ENCODE measurements at regions not wholly inside any gene's neighbourhood (a gene's known extent, or its start where the extent isn't known, plus 50 kb on each side); places are given as distances from the start of the nearest gene placed in this dataset.

DNA sequence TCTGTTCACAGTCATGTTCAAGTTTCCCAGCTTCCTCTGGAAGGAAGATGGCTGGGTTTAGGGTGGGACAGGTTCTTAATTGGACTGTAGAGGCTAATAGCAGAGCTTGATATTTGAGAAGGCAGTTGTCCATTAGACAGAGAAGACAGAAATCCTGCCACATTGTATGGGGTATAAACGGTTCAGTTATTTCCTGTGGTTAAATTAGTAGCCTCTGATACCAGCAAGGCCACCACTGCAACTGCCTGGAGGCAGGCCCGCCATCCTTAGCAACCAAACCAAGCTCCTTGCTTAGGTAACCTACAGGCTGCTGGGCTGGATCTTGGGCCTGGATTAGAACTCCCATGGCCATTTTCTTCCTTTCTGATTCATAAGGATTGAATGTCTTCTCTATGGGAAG is 1367.0 kb downstream of the PCDH7 start:
- Mint-ChIP-seq H3K4me1 (no peaks in the 10 kb centered on the region), H3K9me3 (no peaks in the 10 kb centered on the region), H3K36me3 (no peaks in the 10 kb centered on the region), H3K27ac (no peak overlapping the region), H3K4me3 (no peak overlapping the region), H3K27me3 (no peaks in the 10 kb centered on the region)

DNA sequence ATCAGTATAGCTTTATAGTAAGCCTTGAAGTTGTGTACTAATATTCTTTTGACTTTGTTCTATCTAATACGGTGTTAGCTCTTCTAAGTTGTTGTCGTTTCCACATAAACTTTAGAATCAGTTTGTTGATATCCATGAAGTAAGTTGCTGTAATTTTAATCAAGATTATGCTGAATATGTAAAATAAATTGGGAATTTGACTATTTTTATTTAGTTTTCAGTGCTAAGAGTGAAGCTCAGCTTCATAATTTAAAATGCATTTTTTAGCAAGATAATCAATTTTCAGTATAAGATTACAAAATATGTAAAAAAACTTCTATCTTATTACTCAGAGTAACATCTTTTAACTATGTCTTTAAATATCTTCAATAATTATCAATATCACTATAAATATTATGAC is 1374.8 kb downstream of the PCDH7 start:
- H3K27ac Mint-ChIP-seq, result no peak overlapping the region
- no peaks in the 10 kb centered on the region for H3K27me3 Mint-ChIP-seq
- no peak overlapping the region for H3K4me3 Mint-ChIP-seq

DNA sequence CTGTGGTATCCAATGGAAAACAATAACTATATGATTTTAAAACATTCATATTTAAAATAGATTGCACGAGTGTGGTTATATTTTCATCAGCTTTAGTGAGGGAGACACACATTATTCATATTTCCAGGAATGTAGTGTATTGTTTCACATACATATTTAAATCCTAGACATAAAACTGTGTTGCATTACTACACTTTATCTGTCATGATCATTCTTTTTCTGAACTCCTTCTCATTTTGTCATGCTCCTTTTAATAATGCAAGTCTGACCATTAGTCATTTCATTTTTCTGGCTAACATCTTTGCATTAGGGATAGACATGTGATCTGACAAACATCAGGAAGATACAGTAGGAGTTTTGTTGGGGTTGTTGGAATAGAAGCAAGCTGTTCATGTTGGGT is 1382.7 kb downstream of the PCDH7 start:
- Mint-ChIP-seq H3K27me3 (no peaks in the 10 kb centered on the region), H3K4me3 (no peak overlapping the region), H3K27ac (no peak overlapping the region), H3K4me1 (no peaks in the 10 kb centered on the region), H3K9me3 (peaks cover 10% of the 10 kb centered on the region), H3K36me3 (no peaks in the 10 kb centered on the region)

More for the DNA sequence above, 1374.8 kb downstream of the PCDH7 start:
- no peaks in the 10 kb centered on the region for H3K36me3 Mint-ChIP-seq
- no peaks in the 10 kb centered on the region for H3K4me1 Mint-ChIP-seq
- H3K9me3 Mint-ChIP-seq, result peaks cover 11% of the 10 kb centered on the region

DNA sequence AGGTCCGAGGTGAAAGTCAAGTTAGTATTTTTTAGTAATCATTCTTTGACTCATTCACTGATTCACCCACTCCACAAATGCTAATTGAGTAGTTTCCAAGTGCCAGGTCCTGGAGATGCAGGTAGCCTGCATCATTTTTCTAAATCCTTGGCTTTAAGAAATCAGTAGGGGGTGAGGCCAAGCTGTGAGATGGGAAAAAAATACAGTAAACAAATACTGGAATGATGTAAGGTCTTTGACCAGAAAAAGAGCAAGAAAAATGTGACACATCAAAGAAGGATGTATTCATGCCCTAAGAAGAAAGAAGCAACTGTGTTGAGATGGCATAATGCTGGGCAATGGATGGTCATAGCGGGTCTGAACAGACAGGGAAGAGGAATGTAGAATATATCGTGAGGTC is 1386.6 kb downstream of the PCDH7 start:
- peaks cover 16% of the 10 kb centered on the region for H3K9me3 Mint-ChIP-seq
- no peak overlapping the region for H3K4me3 Mint-ChIP-seq
- no peaks in the 10 kb centered on the region for H3K27me3 Mint-ChIP-seq
- no peak overlapping the region for H3K27ac Mint-ChIP-seq
- no peaks in the 10 kb centered on the region for H3K4me1 Mint-ChIP-seq
- no peaks in the 10 kb centered on the region for H3K36me3 Mint-ChIP-seq

DNA sequence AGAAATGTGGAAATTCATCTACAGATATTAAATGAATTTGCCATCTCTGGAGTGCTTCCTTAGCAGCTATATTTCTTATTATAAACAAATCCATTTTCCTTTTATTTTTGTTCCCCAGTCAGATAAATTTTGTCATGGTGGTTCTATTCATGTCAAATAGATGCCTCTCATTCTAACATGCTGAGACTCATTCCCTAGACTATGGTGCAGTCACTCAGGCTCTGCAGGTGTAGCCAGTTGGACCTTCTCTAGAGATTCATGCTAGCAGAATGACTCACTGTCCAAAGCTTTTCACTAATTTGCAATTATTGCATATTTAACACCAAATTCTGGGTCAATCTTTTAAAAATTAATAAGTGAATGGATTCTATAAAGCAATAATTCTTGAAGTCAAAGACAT is 1392.7 kb downstream of the PCDH7 start:
- H3K9me3 Mint-ChIP-seq, result peaks cover 7% of the 10 kb centered on the region

DNA sequence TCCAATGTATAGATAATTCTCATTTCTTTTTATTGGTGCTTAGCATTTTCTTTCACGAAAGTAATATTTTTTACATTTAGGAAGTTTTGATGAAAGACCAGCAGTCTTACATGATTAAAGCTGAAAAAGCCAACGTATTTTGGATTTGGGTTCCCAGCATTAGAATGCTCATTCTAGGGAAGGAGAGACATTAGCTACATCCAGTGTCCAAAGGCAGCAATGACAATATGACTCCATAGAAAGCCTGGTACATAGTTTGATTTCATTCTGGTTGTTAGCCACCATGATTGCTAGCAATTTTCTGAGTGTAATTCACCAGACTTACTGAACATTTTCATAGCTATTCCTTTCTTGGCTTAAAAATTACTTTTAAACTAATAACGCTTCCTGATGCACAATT is 1397.5 kb downstream of the PCDH7 start:
- peaks cover 6% of the 10 kb centered on the region for H3K9me3 Mint-ChIP-seq
- H3K4me1 Mint-ChIP-seq, result no peaks in the 10 kb centered on the region
- H3K36me3 Mint-ChIP-seq, result no peaks in the 10 kb centered on the region
- no peaks in the 10 kb centered on the region for H3K27me3 Mint-ChIP-seq
- H3K4me3 Mint-ChIP-seq, result no peak overlapping the region
- no peak overlapping the region for H3K27ac Mint-ChIP-seq

More for the DNA sequence above, 1392.7 kb downstream of the PCDH7 start:
- Mint-ChIP-seq H3K27ac (no peak overlapping the region), H3K27me3 (no peaks in the 10 kb centered on the region), H3K36me3 (no peaks in the 10 kb centered on the region), H3K4me3 (no peak overlapping the region), H3K4me1 (no peaks in the 10 kb centered on the region)

DNA sequence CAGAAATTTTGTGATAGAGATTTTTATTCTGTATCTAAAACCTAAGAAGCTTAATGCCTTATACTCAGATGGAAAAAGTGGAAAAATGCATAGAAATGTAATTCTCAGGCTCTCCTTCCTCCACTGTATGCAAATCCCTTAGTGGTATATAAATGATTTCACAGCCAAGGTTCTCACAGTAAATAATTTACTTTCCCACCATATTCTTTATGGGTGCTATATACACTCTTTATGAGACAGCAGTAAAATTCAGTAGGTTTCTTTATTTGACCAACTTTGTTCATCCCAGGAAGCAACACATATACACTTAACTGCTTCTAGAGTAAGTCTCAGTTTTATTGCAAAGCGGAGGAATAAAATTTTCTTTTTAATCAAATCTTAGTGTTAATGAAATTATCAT is 1399.7 kb downstream of the PCDH7 start:
- H3K27ac Mint-ChIP-seq, result no peak overlapping the region
- no peaks in the 10 kb centered on the region for H3K36me3 Mint-ChIP-seq
- H3K27me3 Mint-ChIP-seq, result no peaks in the 10 kb centered on the region
- H3K4me3 Mint-ChIP-seq, result no peak overlapping the region
- peaks cover 15% of the 10 kb centered on the region for H3K9me3 Mint-ChIP-seq
- no peaks in the 10 kb centered on the region for H3K4me1 Mint-ChIP-seq

DNA sequence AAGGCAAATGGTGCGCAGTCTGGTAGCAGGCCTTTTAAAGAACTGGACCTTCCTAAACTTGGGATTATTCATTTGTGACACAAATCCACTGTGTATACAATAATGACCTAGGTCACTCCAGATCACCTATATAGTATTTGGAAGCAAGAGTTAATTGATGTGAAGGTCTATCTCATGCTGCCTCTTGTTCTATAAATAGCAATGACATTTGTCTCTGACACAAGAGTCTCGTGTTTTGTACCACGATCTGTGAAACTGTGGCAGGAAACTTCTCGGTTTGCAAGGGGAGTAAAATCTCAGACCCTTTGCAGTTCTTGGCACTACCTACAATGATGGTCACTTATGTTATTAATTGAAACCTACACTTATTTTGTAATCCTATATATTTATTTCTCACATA is 1408.4 kb downstream of the PCDH7 start:
- H3K27ac Mint-ChIP-seq, result no peak overlapping the region
- no peak overlapping the region for H3K4me3 Mint-ChIP-seq
- no peaks in the 10 kb centered on the region for H3K36me3 Mint-ChIP-seq
- H3K9me3 Mint-ChIP-seq, result peaks cover 5% of the 10 kb centered on the region
- H3K27me3 Mint-ChIP-seq, result no peaks in the 10 kb centered on the region
- H3K4me1 Mint-ChIP-seq, result no peaks in the 10 kb centered on the region

DNA sequence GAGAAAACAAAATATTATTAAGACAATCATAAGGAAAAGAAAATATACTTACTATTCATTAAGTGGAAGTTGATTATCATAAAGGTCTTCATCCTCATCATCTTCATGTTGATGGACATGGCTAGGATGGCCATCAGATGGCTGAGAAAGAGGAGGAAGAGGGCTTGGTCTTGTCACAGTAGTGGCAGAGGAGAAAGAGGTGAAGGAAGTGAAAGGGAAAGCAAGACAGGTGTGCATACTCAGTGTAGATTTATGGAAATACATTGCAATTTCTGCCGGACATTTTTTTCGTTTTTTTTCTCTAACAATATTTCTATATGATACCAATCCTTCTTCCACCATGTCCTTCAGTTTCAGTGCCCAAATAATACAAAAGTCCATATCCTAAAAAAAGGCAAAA is 1409.8 kb downstream of the PCDH7 start:
- no peak overlapping the region for H3K27ac Mint-ChIP-seq

DNA sequence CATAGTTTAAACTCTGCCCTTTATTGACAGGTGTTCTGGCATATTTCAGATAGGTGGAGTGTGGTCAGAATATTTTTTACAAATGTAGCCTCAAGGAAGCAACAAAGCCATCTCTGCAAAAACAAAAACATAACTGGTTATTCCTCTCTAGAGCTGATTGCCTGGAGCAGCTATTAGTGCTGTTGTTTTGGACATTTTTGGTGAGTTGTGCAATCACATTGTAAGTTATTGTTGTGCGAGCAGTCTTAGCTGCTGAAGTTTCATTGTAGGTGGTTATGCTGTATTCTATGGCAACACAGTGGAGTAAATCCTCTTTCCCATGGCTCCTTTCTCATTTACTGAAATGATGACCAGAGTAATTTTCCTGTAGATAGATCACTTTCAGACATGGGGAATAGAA is 1413.0 kb downstream of the PCDH7 start:
- H3K4me3 Mint-ChIP-seq, result no peak overlapping the region
- H3K4me1 Mint-ChIP-seq, result no peaks in the 10 kb centered on the region
- no peaks in the 10 kb centered on the region for H3K27me3 Mint-ChIP-seq
- no peak overlapping the region for H3K27ac Mint-ChIP-seq
- peaks cover 4% of the 10 kb centered on the region for H3K9me3 Mint-ChIP-seq
- H3K36me3 Mint-ChIP-seq, result no peaks in the 10 kb centered on the region

More for the DNA sequence above, 1409.8 kb downstream of the PCDH7 start:
- Mint-ChIP-seq H3K9me3 (peaks cover 4% of the 10 kb centered on the region), H3K36me3 (no peaks in the 10 kb centered on the region), H3K4me3 (no peak overlapping the region), H3K4me1 (no peaks in the 10 kb centered on the region), H3K27me3 (no peaks in the 10 kb centered on the region)

DNA sequence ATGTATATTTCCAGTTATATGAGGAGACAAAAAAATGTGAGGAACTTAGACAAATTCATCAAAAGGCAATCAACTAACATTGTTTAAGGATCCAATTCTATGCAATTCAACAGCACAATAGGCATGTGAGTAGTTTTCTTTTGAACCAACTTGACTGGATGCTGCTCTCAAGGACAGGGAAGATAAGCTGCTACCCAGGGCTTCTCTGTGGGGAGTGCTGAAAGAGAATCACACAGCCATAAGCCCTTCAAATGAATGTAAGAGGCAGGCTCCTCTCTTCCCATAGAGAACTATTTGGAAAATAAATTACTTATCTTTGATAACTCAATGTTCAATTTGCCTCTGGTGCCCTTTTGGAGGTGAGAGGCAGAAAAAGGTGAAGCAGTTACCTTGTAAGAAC is 1413.6 kb downstream of the PCDH7 start:
- Mint-ChIP-seq H3K4me3 (no peak overlapping the region), H3K4me1 (no peaks in the 10 kb centered on the region), H3K36me3 (no peaks in the 10 kb centered on the region), H3K9me3 (peaks cover 4% of the 10 kb centered on the region), H3K27ac (no peak overlapping the region), H3K27me3 (no peaks in the 10 kb centered on the region)

DNA sequence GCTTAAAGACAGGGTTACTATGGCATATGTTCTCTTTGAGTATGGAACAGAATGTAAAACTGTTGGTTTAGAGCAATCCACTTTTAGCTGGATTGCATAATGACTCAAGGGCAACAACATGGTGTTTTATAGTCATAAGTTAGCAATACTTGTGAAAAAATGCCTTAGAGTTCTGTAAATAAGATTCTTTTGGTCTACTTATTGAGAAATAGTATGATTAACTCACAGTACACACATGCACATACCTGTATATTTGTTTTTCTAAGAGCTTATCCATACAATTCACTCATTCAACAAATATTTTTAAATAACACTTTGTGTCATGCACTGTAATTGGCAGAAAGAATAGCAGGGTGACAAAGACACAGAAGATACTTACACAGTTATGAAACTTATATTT is 1415.5 kb downstream of the PCDH7 start:
- H3K9me3 Mint-ChIP-seq, result peaks cover 4% of the 10 kb centered on the region
- H3K36me3 Mint-ChIP-seq, result no peaks in the 10 kb centered on the region
- no peaks in the 10 kb centered on the region for H3K27me3 Mint-ChIP-seq
- no peak overlapping the region for H3K27ac Mint-ChIP-seq
- H3K4me3 Mint-ChIP-seq, result no peak overlapping the region
- no peaks in the 10 kb centered on the region for H3K4me1 Mint-ChIP-seq

DNA sequence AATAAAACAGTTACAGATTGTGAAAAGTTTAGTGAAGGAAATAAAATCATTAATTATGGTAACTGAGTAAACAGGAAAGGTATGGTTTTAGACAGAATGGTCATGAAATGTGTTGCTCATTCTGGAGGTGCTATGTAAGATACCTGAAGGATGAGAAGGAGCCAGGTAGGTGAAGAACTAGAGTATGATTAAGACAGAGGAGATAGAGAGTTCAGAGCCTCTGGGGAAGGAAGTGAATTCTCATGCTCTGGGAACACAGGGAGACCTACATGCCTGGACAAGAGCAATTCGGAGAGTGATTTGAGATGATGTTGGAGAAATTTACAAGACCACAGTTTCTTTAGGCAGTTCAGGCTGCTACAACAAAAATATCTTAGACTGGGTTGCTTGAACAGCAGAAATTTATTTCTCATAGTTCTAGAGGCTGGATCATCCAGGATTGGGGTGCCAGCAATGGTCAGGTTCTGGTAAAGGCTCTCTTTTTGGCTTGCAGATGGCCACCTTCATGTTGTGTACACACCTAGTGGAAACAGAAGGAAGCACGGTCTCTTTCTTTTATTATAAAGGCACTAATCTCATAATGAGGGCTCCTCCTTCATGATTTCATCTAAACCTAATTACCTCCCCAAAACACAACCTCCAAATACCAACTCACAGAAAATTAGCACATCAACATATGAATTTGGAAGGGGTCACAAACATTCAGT is 1416.1 kb downstream of the PCDH7 start:
- Mint-ChIP-seq H3K9me3 (peaks cover 3% of the 10 kb centered on the region), H3K4me3 (no peak overlapping the region), H3K27me3 (no peaks in the 10 kb centered on the region), H3K27ac (no peak overlapping the region), H3K4me1 (no peaks in the 10 kb centered on the region), H3K36me3 (no peaks in the 10 kb centered on the region)

DNA sequence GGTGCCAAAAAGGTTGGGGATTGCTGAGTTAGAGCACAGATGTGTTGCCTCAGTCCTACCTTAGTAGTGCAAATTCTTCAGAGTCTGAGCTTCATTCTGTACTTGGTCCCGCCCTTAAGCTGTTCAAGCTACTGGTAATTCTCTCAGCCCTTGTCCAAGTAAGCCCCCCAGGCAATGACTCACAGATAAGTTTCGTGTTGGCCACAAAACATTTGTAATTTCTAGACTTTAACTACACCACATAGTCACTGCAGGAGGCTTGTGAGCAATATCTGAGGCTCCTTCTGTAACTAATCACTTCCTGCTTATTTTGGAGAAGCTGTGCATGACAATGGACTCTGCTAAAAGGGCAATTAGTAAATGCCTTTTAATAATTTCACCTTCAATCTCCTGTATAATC is 1420.5 kb downstream of the PCDH7 start:
- no peaks in the 10 kb centered on the region for H3K4me1 Mint-ChIP-seq
- no peak overlapping the region for H3K27ac Mint-ChIP-seq
- no peaks in the 10 kb centered on the region for H3K27me3 Mint-ChIP-seq
- no peaks in the 10 kb centered on the region for H3K9me3 Mint-ChIP-seq
- no peaks in the 10 kb centered on the region for H3K36me3 Mint-ChIP-seq
- no peak overlapping the region for H3K4me3 Mint-ChIP-seq

DNA sequence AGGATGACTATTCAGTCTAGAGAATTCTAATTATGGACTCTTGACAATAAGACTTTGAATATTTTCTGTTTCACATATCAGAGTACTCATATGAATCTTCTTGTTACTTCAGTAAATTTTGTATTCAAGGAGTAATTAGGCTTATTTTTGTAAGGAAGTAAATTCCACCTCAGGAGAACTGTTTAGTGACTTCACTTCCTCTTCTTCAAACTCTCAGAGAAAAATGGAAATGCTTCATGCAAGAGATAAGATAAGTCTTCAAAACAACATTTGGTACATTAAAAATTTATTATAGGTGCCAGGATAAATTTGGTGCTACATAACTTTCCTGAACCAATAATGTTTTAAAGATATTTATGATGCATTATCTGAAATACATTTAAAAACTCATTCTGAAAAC is 1421.9 kb downstream of the PCDH7 start:
- no peak overlapping the region for H3K27ac Mint-ChIP-seq

DNA sequence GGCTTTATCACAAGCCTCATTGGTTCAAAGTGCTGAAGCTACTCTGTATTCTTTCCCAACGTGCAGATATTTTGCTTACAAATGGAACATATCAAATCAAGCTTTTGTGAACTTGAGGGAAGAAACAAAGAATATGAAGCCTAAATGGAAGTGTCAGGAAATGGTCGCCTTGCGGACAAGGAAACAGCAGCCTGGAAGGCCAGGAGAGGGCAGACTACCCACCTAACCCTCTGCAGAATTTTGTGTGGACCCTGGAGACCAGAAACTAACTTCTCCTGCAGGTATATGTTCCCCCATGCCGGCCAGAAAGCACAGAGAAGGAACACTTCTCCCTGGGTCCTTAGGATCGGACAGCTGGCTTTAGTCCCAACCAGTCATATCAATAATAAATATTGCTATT is 1425.8 kb downstream of the PCDH7 start:
- H3K4me1 Mint-ChIP-seq, result no peaks in the 10 kb centered on the region

More for the DNA sequence above, 1421.9 kb downstream of the PCDH7 start:
- no peaks in the 10 kb centered on the region for H3K4me1 Mint-ChIP-seq
- H3K9me3 Mint-ChIP-seq, result no peaks in the 10 kb centered on the region
- H3K27me3 Mint-ChIP-seq, result no peaks in the 10 kb centered on the region
- H3K4me3 Mint-ChIP-seq, result no peak overlapping the region
- H3K36me3 Mint-ChIP-seq, result no peaks in the 10 kb centered on the region

DNA sequence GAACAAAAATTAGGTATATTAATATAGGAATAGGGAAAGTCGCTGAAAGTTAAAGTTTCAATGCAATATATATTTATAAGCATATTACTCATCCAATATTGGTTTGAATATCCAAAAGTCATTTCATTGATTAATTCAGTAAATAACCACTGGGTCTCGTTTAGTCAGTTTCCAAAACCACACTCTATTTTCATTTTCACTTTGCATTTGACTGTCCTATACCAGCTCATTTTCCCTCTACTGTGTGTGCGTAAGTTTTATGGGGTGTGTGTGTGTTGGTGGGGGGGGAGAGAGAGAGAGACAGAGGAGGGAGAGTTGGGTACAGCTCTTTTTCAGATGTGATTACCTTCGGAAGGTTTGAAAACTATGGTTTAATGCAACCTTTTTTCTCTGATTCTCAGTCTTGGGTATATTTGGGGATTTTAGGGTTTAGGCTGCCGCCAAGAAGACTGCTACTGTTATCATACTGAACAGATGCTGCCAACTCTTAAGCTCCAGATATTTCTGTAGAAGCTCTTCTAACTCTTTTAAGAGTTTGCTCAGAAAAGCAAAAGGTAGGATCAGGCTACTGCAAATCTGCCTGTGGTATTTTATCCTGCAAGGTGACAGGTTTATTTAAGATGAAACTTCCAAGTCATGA is 1427.4 kb downstream of the PCDH7 start:
- no peaks in the 10 kb centered on the region for H3K4me1 Mint-ChIP-seq
- H3K27ac Mint-ChIP-seq, result no peak overlapping the region
- H3K4me3 Mint-ChIP-seq, result no peak overlapping the region
- H3K9me3 Mint-ChIP-seq, result no peaks in the 10 kb centered on the region
- H3K36me3 Mint-ChIP-seq, result no peaks in the 10 kb centered on the region
- no peaks in the 10 kb centered on the region for H3K27me3 Mint-ChIP-seq

More for the DNA sequence above, 1425.8 kb downstream of the PCDH7 start:
- H3K4me3 Mint-ChIP-seq, result no peak overlapping the region
- H3K27ac Mint-ChIP-seq, result no peak overlapping the region
- H3K9me3 Mint-ChIP-seq, result no peaks in the 10 kb centered on the region
- H3K27me3 Mint-ChIP-seq, result no peaks in the 10 kb centered on the region
- no peaks in the 10 kb centered on the region for H3K36me3 Mint-ChIP-seq

All from activated naive CD4-positive, alpha-beta T cell treated with anti-CD3 and anti-CD28 coated beads, Interleukin-2, amount 50 U/mL, for 24 hours (primary cell).